K562 (cell line): ENCODE measurements at regions not wholly inside any gene's neighbourhood (a gene's known extent, or its start where the extent isn't known, plus 50 kb on each side); places are given as distances from the start of the nearest gene placed in this dataset.

Experiments
- ARID4B ChIP-seq: sonication (generic); formaldehyde crosslinking; IDR thresholded peaks from 2 replicates; pipeline ENCODE4 v1.8.0; 2022; ENCODE audit warnings: mild to moderate bottlenecking, missing genetic modification reagents
- ATF7 ChIP-seq: fragments of 450-650 bp; IDR thresholded peaks from 2 replicates; pipeline ENCODE4 v1.7.1; 2014; ENCODE audit warnings: mild to moderate bottlenecking, moderate library complexity
- EP400 ChIP-seq: fragments of 450-650 bp; IDR thresholded peaks from 2 replicates; pipeline ENCODE4 v1.6.1; 2017; ENCODE audit warnings: antibody characterized with exemption, mild to moderate bottlenecking, moderate library complexity
- GTF2E2 ChIP-seq: fragments of 200-800 bp; sonication (Bioruptor generic); IDR thresholded peaks from 2 replicates; pipeline ENCODE4 v1.6.1; 2016; ENCODE audit warnings: missing genetic modification characterization, missing compliant biosample characterization
- MGA ChIP-seq: fragments of 450-650 bp; IDR thresholded peaks from 2 replicates; pipeline ENCODE4 v1.6.1; 2016; ENCODE audit warnings: mild to moderate bottlenecking, moderate library complexity
- POLR2G ChIP-seq: fragments of 200-400 bp; formaldehyde crosslinking; IDR thresholded peaks from 2 replicates; pipeline ENCODE4 v1.6.1; 2017; ENCODE audit warnings: low read depth, mild to moderate bottlenecking, antibody characterized with exemption, low read length, moderate library complexity
- RCOR1 ChIP-seq, 2 experiments: IDR thresholded peaks; 2 replicates each; pipeline ENCODE4 v1.6.1; 2012; ENCODE audit warnings: low read depth in 2 of 2, low read length in 2 of 2, borderline replicate concordance in 1 of 2, improper control_type of control experiment in 1 of 2
- SIN3A ChIP-seq, 2 experiments: fragments of 150-350 bp in 1 of 2; IDR thresholded peaks; 2 replicates each; pipeline ENCODE4 v1.6.1; 2011 to 2016; ENCODE audit warnings: borderline replicate concordance in 2 of 2, low read depth in 2 of 2, low read length in 2 of 2, mild to moderate bottlenecking in 2 of 2, moderate library complexity in 2 of 2; ENCODE audit not compliant: control insufficient read depth in 1 of 2

- TF ChIP-seq MGA (peak; percentile 49), EP400 (peak; percentile 53; the same call in 1 of the 2 replicates), ATF7 (0 out of 2 replicates have a peak, but pooled peaks have one; percentile 18), RCOR1 (IDR thresholded peaks at IDR 0.05; ENCODE audit: borderline replicate concordance in 1 of 2, low read depth in 2 of 2, low read length in 2 of 2) (0 out of 4 replicates have a peak, but pooled peaks of 1 of the 2 experiments have one; percentile 19), GTF2E2 (tag) (peak; percentile 62; the same call in 1 of the 2 replicates), POLR2G (peak; percentile 69), SIN3A (IDR thresholded peaks at IDR 0.05; ENCODE audit: borderline replicate concordance in 2 of 2, control insufficient read depth in 1 of 2, low read depth in 2 of 2, low read length in 2 of 2) (peak in 1 of 2 experiments; percentile 80; a peak in 3 of 4 replicates), ARID4B (CRISPR knock-in tag) (peak; percentile 53; the same call in 1 of the 2 replicates)
These were observed 162.9 kb downstream of the KBTBD2 start (continued) for GRCh38 chr7:32728412-32729334.
